ENCODE measurements at regions not wholly inside any gene's neighbourhood (a gene's known extent, or its start where the extent isn't known, plus 50 kb on each side); places are given as distances from the start of the nearest gene placed in this dataset.

DNA sequence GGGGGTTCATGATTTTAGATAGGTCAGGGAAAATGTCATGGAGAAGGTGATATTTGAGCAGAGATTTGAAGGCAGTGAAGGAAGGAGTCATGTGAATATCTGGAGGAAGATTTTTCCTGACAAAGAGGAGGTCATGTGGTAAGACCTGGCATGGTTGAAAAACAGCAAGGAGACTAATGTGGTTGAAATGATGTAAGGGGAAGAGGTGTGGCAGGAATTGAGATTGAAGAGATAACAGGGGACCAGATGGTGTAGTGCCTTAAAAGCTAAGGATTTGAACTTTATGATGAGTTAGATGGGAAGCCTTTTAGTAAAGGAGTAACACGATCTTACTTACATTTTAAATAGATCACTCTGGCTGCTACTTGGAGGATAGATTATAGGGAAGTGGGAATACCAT lies 210.9 kb downstream of the RTL9 start:
- TF ChIP-seq, protein P1, sequence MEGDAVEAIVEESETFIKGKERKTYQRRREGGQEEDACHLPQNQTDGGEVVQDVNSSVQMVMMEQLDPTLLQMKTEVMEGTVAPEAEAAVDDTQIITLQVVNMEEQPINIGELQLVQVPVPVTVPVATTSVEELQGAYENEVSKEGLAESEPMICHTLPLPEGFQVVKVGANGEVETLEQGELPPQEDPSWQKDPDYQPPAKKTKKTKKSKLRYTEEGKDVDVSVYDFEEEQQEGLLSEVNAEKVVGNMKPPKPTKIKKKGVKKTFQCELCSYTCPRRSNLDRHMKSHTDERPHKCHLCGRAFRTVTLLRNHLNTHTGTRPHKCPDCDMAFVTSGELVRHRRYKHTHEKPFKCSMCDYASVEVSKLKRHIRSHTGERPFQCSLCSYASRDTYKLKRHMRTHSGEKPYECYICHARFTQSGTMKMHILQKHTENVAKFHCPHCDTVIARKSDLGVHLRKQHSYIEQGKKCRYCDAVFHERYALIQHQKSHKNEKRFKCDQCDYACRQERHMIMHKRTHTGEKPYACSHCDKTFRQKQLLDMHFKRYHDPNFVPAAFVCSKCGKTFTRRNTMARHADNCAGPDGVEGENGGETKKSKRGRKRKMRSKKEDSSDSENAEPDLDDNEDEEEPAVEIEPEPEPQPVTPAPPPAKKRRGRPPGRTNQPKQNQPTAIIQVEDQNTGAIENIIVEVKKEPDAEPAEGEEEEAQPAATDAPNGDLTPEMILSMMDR (IDR thresholded peaks at IDR 0.05; ENCODE audit: insufficient read depth, low read length, poor library complexity, severe bottlenecking) = no peak
- no peak overlapping the region for H3K4me3 ChIP-seq (replicated peaks; ENCODE audit: low read depth, low read length)
- no peak for DNase-seq (ENCODE audit: extremely low read depth, insufficient read length)
- no peaks in the 10 kb centered on the region for H3K36me3 ChIP-seq (ENCODE audit: control insufficient read depth, insufficient read depth, low read length)
- H3K27me3 ChIP-seq (replicated peaks; ENCODE audit: control insufficient read depth, insufficient read depth, low read length) = peaks cover 1% of the 10 kb centered on the region; the same call in 1 of the 2 replicates

DNA sequence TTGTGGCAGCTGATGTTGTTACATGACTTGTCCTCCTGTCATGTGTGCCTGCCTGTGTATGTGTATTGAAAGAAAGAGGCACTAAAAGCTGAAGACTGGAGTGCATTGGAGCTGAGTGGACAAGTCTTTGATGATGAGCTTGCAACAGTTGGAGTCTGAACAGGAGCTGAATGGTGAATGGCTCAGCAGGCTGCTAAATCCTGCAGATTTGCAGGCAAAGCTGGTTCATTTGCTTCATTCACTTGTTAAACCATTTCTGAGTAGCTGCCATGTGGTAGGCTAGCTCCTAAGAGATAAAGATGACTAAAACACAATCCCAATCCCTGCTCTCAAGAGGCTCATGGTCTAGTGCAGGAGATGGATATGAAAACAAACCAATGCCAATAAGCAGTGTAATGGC lies 217.3 kb downstream of the CHRDL1 start:
- TF ChIP-seq, protein P1 (IDR thresholded peaks at IDR 0.05; ENCODE audit: insufficient read depth, low read length, poor library complexity, severe bottlenecking) = no peak

DNA sequence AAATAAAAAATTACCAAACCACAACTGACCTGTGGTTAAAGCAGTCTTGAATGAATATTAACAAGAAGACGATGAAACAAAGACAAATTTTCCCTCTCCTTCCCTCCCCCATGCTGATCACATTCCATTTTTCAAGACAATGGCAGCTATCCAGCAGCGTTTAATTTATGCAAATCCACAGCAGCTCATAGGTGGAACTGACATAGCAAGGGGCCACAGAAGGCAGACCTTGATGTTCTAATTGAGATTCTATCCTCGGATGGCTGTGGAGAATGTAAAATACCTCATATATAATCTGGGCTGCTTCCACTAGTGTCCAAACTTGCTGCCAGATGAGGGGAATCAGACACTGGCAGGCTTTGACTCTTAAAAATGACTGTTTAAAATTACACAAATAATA lies 211.5 kb downstream of the CHRDL1 start:
- Histone ChIP-seq H3K27me3 (replicated peaks; ENCODE audit: control insufficient read depth, insufficient read depth, low read length) (no peaks in the 10 kb centered on the region; the same call in 1 of the 2 replicates), H3K36me3 (ENCODE audit: control insufficient read depth, insufficient read depth, low read length) (no peaks in the 10 kb centered on the region), H3K4me3 (replicated peaks; ENCODE audit: low read depth, low read length) (no peak overlapping the region)
- no peak for DNase-seq (ENCODE audit: extremely low read depth, insufficient read length)
- TF ChIP-seq, protein P1 (IDR thresholded peaks at IDR 0.05; ENCODE audit: insufficient read depth, low read length, poor library complexity, severe bottlenecking) = no peak

More for the DNA sequence above, 217.3 kb downstream of the CHRDL1 start:
- Histone ChIP-seq H3K36me3 (ENCODE audit: control insufficient read depth, insufficient read depth, low read length) (no peaks in the 10 kb centered on the region), H3K27me3 (replicated peaks; ENCODE audit: control insufficient read depth, insufficient read depth, low read length) (no peaks in the 10 kb centered on the region; the same call in 1 of the 2 replicates), H3K4me3 (replicated peaks; ENCODE audit: low read depth, low read length) (no peak overlapping the region)
- no peak for DNase-seq (ENCODE audit: extremely low read depth, insufficient read length)

- H3K4me3 ChIP-seq (replicated peaks; ENCODE audit: low read depth, low read length) = no peak overlapping the region
- H3K27me3 ChIP-seq (replicated peaks; ENCODE audit: control insufficient read depth, insufficient read depth, low read length) = no peaks in the 10 kb centered on the region; the same call in 1 of the 2 replicates
- TF ChIP-seq, protein P1 (IDR thresholded peaks at IDR 0.05; ENCODE audit: insufficient read depth, low read length, poor library complexity, severe bottlenecking) = no peak
- H3K36me3 ChIP-seq (ENCODE audit: control insufficient read depth, insufficient read depth, low read length) = no peaks in the 10 kb centered on the region
- DNase-seq (ENCODE audit: extremely low read depth, insufficient read length) = no peak
Measured at GRCh38 chrX:110588164-110588563, 207.5 kb downstream of the CHRDL1 start.

- DNase-seq (ENCODE audit: extremely low read depth, insufficient read length) = no peak
- TF ChIP-seq, protein P1 (IDR thresholded peaks at IDR 0.05; ENCODE audit: insufficient read depth, low read length, poor library complexity, severe bottlenecking) = no peak
- Histone ChIP-seq H3K36me3 (ENCODE audit: control insufficient read depth, insufficient read depth, low read length) (no peaks in the 10 kb centered on the region), H3K4me3 (replicated peaks; ENCODE audit: low read depth, low read length) (no peak overlapping the region), H3K27me3 (replicated peaks; ENCODE audit: control insufficient read depth, insufficient read depth, low read length) (no peaks in the 10 kb centered on the region; the same call in 1 of the 2 replicates)
Measured at GRCh38 chrX:110588853-110589252, 206.8 kb downstream of the CHRDL1 start.

- TF ChIP-seq, protein P1 (IDR thresholded peaks at IDR 0.05; ENCODE audit: insufficient read depth, low read length, poor library complexity, severe bottlenecking) = no peak
- no peak for DNase-seq (ENCODE audit: extremely low read depth, insufficient read length)
- H3K4me3 ChIP-seq (replicated peaks; ENCODE audit: low read depth, low read length) = no peak overlapping the region
- no peaks in the 10 kb centered on the region for H3K36me3 ChIP-seq (ENCODE audit: control insufficient read depth, insufficient read depth, low read length)
- H3K27me3 ChIP-seq (replicated peaks; ENCODE audit: control insufficient read depth, insufficient read depth, low read length) = no peaks in the 10 kb centered on the region
Measured at GRCh38 chrX:110600745-110601310, 194.8 kb downstream of the CHRDL1 start.

All from GM06990 (cell line).